ENCODE measurements at regions not wholly inside any gene's neighbourhood (a gene's known extent, or its start where the extent isn't known, plus 50 kb on each side); places are given as distances from the start of the nearest gene placed in this dataset.

GRCh38 chr9:28770827-28771226 is 1197.5 kb upstream of the C9orf72 start:
- intact Hi-C loops (cut with DNase I), result no loop called here
- no peak for ATAC-seq (ENCODE audit: poor library complexity)
- DNase-seq, result no peak

GRCh38 chr9:28774433-28775235 is 1201.4 kb upstream of the C9orf72 start:
- intact Hi-C loops (cut with DNase I), result no loop called here
- ATAC-seq (ENCODE audit: poor library complexity) (no peak), DNase-seq (no peak)

DNA sequence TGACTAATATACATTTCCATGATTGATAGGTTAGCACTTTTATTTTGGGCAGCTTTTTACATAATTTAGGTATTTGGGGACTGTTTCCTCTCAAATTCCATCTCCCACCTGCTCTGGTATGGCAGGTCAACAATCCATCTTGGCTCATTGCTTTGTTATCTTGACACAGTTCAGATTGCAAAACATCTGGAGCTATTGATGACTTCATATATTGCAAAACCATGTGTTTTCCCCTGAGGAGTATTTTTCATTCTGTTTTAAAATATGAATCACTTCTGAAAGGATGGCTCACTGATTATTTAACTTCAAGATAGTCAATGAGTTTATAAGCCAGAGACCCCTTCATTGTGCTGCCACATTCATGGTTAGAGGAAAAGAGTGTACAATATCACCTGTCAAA is 1206.0 kb upstream of the C9orf72 start:
- DNase-seq, result no peak
- intact Hi-C loops (cut with DNase I), result no loop called here

DNA sequence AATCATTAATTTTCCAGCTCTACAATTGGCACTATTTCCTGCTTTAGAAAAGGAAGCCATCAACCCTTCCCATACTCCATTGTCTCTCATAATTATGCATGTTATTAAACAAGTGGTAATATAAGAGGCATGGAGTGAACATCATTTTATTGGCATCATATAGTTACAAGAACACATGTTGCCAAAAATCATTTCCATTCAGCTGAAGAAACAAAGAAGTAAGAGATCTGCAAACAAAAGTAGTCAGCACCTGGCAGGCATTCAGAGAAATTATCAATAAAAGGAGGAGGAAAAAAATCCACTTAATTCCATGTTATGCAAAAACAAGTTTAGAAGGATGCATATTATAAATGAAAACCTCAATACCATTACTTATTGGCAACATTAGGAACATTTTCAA is 1208.2 kb upstream of the C9orf72 start:
- no peak for DNase-seq
- ATAC-seq (ENCODE audit: poor library complexity), result no peak
- intact Hi-C loops (cut with DNase I), result no loop called here

More for the DNA sequence above, 1206.0 kb upstream of the C9orf72 start:
- ATAC-seq (ENCODE audit: poor library complexity), result no peak

DNA sequence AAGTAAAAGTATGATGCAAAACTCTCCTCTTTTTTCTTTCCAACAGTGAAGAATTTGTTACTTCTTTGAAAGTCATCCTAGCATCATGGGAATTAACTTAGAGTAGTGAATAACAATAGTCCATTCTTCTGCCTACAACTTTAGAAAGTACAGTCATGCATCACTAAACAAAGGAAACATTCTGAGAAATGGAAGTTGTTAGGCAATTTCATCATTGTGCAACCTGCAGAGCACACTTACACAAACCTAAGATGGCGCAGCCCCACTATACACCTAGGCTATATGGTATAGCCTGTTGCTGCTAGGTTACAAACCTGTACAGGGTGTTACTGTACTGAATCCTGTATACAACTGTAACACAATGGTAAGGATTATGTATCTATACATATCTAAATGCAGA is 1209.3 kb upstream of the C9orf72 start:
- DNase-seq (no peak), ATAC-seq (ENCODE audit: poor library complexity) (no peak)
- intact Hi-C loops (cut with DNase I), result no loop called here

GRCh38 chr9:28792716-28793115 is 1219.4 kb upstream of the C9orf72 start:
- intact Hi-C loops (cut with DNase I), result no loop called here
- DNase-seq, result no peak
- ATAC-seq (ENCODE audit: poor library complexity), result no peak

GRCh38 chr9:28799876-28800275 is 1226.6 kb upstream of the C9orf72 start:
- no peak for DNase-seq
- intact Hi-C loops (cut with DNase I), result no loop called here
- no peak for ATAC-seq (ENCODE audit: poor library complexity)

DNA sequence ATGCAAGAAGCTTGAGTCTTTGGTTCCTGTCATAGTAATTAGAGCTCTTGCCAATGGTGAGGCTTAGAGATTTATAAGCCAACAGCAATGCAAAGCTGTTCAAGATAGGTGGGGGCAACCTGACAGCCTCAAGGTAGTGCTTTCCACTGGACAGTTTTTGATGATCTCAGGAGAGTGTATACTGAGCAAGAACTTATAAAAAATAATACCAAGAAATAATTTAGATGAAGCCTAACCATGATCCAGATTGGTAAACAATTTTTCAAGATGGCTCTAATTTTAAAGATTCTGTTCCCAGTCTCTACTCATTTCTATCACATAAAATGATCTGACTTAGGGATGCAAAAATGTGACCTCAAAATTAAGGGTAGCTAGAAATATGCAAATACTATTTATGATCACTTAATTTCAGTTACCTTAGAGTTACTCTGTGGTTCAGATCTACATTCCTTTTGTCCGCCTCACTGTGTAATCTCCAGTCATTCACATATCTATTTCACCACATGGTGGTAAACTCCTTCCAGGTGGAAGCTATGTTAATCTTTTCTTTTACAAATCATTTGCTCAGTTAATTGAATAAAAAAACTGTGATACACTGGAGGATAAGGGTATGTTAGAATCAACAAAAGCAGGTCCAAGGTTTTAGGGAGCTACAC is 1228.0 kb upstream of the C9orf72 start:
- ATAC-seq (ENCODE audit: poor library complexity) (no peak), DNase-seq (no peak)
- intact Hi-C loops (cut with DNase I), result no loop called here

DNA sequence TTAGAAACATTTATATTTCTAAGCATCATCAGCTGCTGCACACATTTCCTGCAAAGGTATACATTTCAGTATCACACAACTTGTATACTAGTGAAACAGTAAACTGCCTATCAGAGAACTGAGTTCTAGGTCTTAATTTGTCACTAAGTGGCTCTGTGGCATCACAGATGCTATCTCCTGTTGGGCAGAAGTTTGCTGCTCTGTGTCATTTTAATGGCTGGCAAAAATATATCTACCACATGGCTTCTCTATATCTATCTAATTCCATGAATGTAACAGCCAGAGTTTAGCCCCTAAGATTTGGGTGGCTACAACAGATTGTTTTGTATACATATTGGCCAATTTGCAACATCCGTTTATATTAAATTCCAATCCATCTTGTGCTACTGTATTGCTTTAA is 1231.9 kb upstream of the C9orf72 start:
- intact Hi-C loops (cut with DNase I), result no loop called here
- no peak for DNase-seq
- ATAC-seq (ENCODE audit: poor library complexity), result no peak

DNA sequence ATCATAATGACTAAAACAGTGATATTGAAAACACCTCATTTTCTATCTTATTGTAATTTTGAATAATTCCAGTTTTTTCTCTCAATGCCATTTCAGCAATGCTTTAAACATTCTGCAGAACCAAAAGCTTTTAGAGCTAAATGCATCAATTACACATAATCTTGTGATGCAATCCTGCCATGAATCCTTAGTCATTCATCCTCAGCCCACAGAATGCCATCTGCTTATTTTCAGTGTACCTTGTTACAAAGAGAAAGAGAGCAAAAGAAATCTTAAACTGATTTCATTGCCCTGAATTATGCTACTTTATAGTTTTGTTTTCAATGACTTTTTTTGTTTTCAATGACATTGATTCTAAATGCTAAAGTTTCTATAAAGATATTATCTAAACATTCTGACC is 1234.8 kb upstream of the C9orf72 start:
- DNase-seq (no peak), ATAC-seq (ENCODE audit: poor library complexity) (no peak)
- intact Hi-C loops (cut with DNase I), result no loop called here

DNA sequence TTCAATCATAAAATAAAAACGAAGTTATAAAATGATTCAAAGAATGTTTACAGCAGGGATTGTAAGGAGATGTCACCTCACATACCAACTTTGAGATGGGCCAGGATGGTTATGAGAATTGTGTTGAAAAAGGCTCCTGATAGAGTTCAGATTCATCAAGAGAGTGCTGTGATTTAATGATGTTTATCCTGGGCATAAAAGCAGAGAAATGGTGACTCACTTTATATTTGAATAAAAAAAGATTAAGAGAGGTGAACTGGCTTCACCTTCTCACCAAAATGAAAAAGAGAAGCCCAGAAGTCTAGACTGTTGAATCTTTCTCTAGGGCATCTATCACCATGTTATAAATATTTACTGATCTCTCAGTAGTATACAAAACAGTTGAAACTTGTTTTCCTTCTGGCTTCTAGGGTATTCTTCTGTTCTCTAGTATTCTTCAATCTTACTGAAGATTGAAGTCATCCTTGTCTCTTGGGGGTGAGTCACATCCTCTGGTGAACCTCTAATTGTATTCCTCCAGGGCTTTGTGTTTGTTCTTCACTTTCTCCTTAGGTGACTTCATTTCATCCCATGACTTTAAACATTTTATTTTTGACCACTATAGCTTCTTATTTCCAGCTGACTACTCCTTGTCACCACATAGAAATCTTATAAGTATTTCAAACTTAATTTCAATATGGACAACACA is 1237.3 kb upstream of the C9orf72 start:
- ATAC-seq (ENCODE audit: poor library complexity), result no peak
- intact Hi-C loops (cut with DNase I), result no loop called here

GRCh38 chr9:28820741-28821140 is 1247.5 kb upstream of the C9orf72 start:
- no peak for DNase-seq
- intact Hi-C loops (cut with DNase I), result no loop called here
- ATAC-seq (ENCODE audit: poor library complexity), result no peak

More for the DNA sequence above, 1237.3 kb upstream of the C9orf72 start:
- no peak for DNase-seq

DNA sequence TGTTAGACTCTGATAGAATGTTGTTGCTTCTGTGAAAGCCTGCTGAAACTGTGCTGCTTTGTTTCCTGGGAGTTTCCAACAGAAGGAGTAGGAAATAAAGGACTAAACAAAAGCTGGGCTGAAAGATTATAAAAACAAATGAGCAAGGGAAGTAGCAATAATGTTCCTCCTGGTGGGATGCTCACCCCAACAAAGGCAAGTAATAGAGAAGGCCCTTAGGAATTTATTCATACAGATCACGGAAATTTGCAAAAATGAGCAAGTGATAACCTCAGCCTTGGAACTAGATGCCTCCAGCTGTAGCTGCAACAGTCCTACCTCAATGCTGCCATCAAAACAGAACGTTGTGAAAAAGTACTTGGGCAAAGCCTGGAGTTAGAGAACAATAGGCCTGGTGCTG is 1248.0 kb upstream of the C9orf72 start:
- intact Hi-C loops (cut with DNase I), result no loop called here
- DNase-seq (no peak), ATAC-seq (ENCODE audit: poor library complexity) (no peak)

GRCh38 chr9:28824432-28824963 is 1251.2 kb upstream of the C9orf72 start:
- ATAC-seq (ENCODE audit: poor library complexity), result no peak
- no peak for DNase-seq
- intact Hi-C loops (cut with DNase I), result no loop called here

GRCh38 chr9:28832168-28832770 is 1259.0 kb upstream of the C9orf72 start:
- ATAC-seq (ENCODE audit: poor library complexity) (no peak), DNase-seq (no peak)
- intact Hi-C loops (cut with DNase I), result no loop called here

- intact Hi-C loops (cut with DNase I), result no loop called here
- DNase-seq (no peak), ATAC-seq (ENCODE audit: poor library complexity) (no peak)
Measured at GRCh38 chr9:28834156-28834555, 1260.9 kb upstream of the C9orf72 start.

- no peak for DNase-seq
- intact Hi-C loops (cut with DNase I), result no loop called here
- ATAC-seq (ENCODE audit: poor library complexity), result no peak
Measured at GRCh38 chr9:28839778-28840430, 1266.6 kb upstream of the C9orf72 start.

- DNase-seq, result no peak
- intact Hi-C loops (cut with DNase I), result no loop called here
- ATAC-seq (ENCODE audit: poor library complexity), result no peak
Measured at GRCh38 chr9:28841775-28842174, 1268.5 kb upstream of the C9orf72 start.

DNA sequence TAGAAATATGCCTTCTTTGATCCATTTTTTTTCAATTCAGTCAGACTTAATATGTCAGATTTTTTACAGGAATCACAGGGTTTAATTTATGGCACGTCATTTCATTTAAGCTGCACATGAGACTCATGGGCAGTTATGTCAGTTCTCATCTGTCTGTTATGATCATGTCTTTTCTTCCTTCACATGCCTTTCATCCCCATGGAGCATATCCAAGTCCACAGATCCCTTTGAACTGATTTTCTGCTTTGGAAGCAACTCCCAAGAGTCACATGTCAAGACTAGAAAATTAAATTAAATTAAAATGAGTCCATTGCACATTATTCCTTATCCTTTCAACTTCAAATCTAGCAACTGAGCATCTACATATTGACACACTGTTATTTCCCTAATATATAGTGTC is 1274.0 kb upstream of the C9orf72 start:
- DNase-seq (no peak), ATAC-seq (ENCODE audit: poor library complexity) (no peak)
- intact Hi-C loops (cut with DNase I), result no loop called here

Measured in Right ventricle myocardium superior (tissue), 1 donor.